IgD-negative memory B cell (primary cell): ENCODE measurements at regions not wholly inside any gene's neighbourhood (a gene's known extent, or its start where the extent isn't known, plus 50 kb on each side); places are given as distances from the start of the nearest gene placed in this dataset.

Source experiments
- H3K27ac Mint-ChIP-seq, 3 donors: one replicate each; pipeline ENCODE4 v1.8.0; 2020 to 2022; ENCODE audit warnings: mild to moderate bottlenecking in 3 of 3, mixed read lengths in 3 of 3, moderate library complexity in 1 of 3
- H3K27me3 Mint-ChIP-seq: one replicate; pipeline ENCODE4 v1.8.0; 2021; ENCODE audit warnings: mixed read lengths
- H3K36me3 Mint-ChIP-seq: one replicate; pipeline ENCODE4 v1.8.0; 2020; ENCODE audit warnings: mild to moderate bottlenecking, mixed read lengths
- H3K4me1 Mint-ChIP-seq, 3 donors: one replicate each; pipeline ENCODE4 v1.8.0; 2020 to 2022; ENCODE audit warnings: mixed read lengths in 3 of 3, mild to moderate bottlenecking in 1 of 3
- H3K4me3 Mint-ChIP-seq, 4 donors: one replicate each; pipeline ENCODE4 v1.8.0; 2020 to 2022; ENCODE audit warnings: mild to moderate bottlenecking in 4 of 4, mixed read lengths in 4 of 4, moderate library complexity in 3 of 4
- H3K9me3 Mint-ChIP-seq, 3 donors: one replicate each; pipeline ENCODE4 v1.8.0; 2020 to 2021; ENCODE audit warnings: mixed read lengths in 3 of 3, mild to moderate bottlenecking in 1 of 3

DNA sequence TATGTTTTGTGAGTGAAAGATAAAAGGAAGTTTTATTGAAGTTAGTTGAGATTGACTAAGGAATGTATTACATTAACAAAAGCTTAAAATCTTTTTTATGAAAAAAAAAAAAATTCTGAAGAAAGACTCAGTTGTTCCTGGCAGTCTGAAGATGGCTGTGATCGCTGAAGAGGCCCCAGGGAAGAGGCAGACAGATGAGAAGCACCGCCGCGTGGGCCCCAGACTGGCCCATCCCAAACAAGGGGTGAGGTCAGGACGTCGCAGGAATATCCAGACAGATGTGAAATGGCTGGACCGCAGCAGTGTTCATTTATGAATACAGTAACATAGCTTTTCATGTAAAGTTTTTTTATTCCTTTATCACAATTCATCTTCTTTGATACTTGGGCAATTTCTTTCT is 194.2 kb downstream of the TBXT start:
- no peaks in the 10 kb centered on the region for H3K36me3 Mint-ChIP-seq
- H3K4me1 Mint-ChIP-seq = peaks cover 0 to 4% (median 1%) of the 10 kb centered on the region in 3 donors
- no peaks in the 10 kb centered on the region for H3K9me3 Mint-ChIP-seq
- no peak overlapping the region for H3K4me3 Mint-ChIP-seq
- H3K27me3 Mint-ChIP-seq = peaks cover 5% of the 10 kb centered on the region
- H3K27ac Mint-ChIP-seq = no peak overlapping the region

DNA sequence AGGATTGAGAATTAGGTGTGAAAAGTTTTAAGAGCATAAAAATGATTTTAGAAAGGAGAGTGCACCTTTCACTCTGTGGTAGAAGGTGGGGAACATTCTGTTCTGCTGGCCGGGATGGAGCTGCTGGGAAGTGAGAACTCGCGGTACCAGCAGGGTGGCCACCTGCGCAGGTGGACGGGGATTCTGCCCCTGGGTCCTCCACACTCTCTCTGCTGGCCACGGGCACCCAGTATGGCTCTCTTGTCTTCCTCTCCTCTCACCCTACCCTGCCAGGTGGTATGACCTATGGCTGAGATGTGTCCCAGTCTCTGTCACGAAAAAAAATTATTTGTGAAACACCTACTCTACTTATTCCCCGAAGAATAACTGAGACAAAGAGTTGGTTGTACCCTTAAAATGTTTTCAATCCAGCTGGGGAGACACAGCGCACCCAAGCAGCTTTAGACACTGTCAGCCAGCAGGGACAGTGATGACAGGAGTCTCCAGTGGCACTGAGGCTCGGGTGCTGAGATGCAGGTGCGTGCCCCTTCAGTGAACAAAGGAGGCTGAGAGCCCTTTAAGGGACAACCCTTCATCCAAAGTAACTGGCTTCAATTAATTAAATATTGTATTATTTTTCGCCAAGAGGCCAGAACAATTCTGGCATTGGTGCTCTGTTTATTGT is 195.4 kb downstream of the TBXT start:
- H3K9me3 Mint-ChIP-seq = peaks cover 0 to 2% (median 0%) of the 10 kb centered on the region in 3 donors
- H3K27me3 Mint-ChIP-seq = peaks cover 5% of the 10 kb centered on the region
- no peaks in the 10 kb centered on the region for H3K36me3 Mint-ChIP-seq
- no peak overlapping the region for H3K27ac Mint-ChIP-seq
- H3K4me1 Mint-ChIP-seq = peaks cover 0 to 4% (median 1%) of the 10 kb centered on the region in 3 donors
- no peak overlapping the region for H3K4me3 Mint-ChIP-seq

DNA sequence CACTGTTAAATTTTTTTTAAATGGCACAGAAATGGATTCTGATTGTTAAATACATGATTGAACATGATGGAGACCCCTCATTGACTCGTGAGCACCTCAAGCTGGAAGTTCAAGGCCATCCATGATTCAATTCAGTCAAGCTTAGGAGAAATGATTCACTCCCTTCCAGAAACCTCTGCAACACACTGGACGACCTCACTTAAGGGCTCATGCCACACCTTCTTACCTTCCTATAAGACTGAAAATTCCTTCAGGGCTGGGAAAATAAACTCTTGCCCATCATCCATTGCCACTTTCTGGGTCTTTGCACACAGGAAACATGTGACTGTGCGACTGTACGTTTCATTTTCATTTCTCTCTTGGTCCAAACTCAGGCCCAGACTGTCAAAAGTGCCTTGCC is 196.4 kb downstream of the TBXT start:
- peaks cover 0 to 2% (median 0%) of the 10 kb centered on the region in 3 donors for H3K9me3 Mint-ChIP-seq
- peaks cover 2% of the 10 kb centered on the region for H3K27me3 Mint-ChIP-seq
- peaks cover 0 to 4% (median 1%) of the 10 kb centered on the region in 3 donors for H3K4me1 Mint-ChIP-seq
- no peaks in the 10 kb centered on the region for H3K36me3 Mint-ChIP-seq
- peak overlapping the region in 2 of 3 donors; percentile 5 to 35 for H3K27ac Mint-ChIP-seq
- H3K4me3 Mint-ChIP-seq = no peak overlapping the region

DNA sequence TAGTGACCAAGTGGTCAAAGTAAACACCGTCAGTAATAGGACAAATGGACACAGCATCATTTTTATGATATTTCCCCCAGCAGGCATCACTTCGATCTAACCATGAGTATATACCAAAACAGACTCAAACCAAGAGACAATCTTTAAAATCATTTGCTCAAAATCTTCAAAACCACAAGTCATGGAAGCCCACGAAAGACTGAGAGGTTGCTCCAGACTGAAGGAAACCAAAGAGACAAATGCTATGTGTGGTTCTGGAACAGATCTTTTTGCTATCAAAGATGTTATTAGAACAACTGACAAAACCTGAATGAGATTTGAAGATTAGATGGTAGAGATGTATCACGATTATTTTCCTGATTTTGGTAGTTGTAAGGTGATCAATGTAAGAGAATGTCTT is 197.7 kb downstream of the TBXT start:
- Mint-ChIP-seq H3K27me3 (peaks cover 2% of the 10 kb centered on the region), H3K4me3 (no peak overlapping the region), H3K36me3 (no peaks in the 10 kb centered on the region), H3K9me3 (peaks cover 0 to 2% (median 0%) of the 10 kb centered on the region in 3 donors), H3K27ac (no peak overlapping the region), H3K4me1 (peaks cover 0 to 4% (median 1%) of the 10 kb centered on the region in 3 donors)

DNA sequence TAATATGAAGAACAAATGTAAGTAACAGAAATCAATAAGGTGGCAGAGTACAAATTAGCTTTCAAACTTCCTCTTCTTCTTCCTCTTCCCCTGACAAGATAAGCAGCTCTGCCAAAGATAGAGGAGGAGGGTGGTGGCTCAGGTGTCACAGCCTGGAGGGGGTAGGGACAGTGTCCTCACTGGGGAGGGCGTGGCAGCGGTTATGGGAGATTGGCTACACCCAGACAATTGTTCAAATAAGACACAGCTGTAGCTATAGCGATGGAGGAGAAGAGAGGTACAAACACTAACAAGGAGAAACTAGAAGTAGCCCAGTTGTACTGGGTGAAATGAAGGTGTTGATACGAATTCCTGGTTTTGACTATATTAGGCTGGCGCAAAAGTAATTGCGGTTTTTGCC is 198.5 kb downstream of the TBXT start:
- H3K4me3 Mint-ChIP-seq = no peak overlapping the region
- peaks cover 2% of the 10 kb centered on the region for H3K27me3 Mint-ChIP-seq
- no peak overlapping the region for H3K27ac Mint-ChIP-seq
- H3K9me3 Mint-ChIP-seq = peaks cover 0 to 2% (median 0%) of the 10 kb centered on the region in 3 donors
- H3K4me1 Mint-ChIP-seq = peaks cover 0 to 4% (median 1%) of the 10 kb centered on the region in 3 donors
- H3K36me3 Mint-ChIP-seq = no peaks in the 10 kb centered on the region

DNA sequence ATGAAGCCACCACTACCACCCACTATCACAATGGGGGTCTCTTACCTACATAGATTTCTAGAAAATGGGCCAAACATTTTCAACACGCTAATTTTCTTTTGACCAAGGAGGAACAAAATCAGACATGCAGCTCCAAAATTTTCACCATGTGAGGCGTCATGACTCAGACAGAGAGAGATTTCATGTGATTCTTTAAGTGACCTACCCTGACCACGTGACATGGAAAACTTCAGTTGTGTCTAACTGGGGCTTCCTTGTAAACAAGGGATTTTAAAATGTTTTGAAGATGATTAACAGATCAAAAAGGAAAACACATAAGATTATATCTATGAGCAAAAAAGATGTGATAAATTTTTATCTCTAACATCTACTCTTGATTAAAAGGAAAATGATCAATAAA is 199.2 kb downstream of the TBXT start:
- Mint-ChIP-seq H3K27me3 (peaks cover 3% of the 10 kb centered on the region), H3K36me3 (no peaks in the 10 kb centered on the region), H3K9me3 (peaks cover 0 to 2% (median 0%) of the 10 kb centered on the region in 3 donors), H3K27ac (no peak overlapping the region), H3K4me3 (no peak overlapping the region), H3K4me1 (peaks cover 0 to 4% (median 1%) of the 10 kb centered on the region in 3 donors)

DNA sequence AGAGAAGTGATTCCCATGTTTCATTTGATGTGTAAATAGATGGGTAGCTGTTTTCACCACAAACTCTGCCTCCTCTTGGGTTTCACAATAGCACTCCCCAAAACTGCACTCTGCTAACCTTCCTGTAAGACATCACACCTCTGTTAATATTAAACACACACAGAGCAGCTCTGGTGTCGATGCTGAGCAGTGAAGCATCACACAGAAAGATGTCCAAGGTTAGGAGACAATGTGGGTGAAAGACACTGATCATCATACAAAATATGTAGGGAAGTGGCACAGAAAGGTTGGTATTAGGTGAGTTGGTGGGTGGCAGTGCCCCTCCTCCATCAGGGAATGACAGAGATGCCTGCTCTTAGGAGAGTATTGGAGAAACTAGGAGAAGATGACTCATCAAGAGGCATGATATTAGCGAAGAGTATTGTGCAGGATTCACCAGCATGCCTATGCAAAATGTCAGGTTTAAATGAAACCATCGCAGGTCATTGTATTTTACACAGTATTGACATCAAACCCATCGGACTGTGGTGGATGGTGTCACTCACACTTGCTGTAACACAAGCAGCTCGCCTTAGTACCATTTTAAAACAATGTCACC is 199.7 kb downstream of the TBXT start:
- H3K27me3 Mint-ChIP-seq = peaks cover 5% of the 10 kb centered on the region
- H3K4me3 Mint-ChIP-seq = no peak overlapping the region
- H3K4me1 Mint-ChIP-seq = peaks cover 0 to 4% (median 1%) of the 10 kb centered on the region in 3 donors
- H3K27ac Mint-ChIP-seq = no peak overlapping the region
- peaks cover 0 to 2% (median 0%) of the 10 kb centered on the region in 3 donors for H3K9me3 Mint-ChIP-seq
- no peaks in the 10 kb centered on the region for H3K36me3 Mint-ChIP-seq

DNA sequence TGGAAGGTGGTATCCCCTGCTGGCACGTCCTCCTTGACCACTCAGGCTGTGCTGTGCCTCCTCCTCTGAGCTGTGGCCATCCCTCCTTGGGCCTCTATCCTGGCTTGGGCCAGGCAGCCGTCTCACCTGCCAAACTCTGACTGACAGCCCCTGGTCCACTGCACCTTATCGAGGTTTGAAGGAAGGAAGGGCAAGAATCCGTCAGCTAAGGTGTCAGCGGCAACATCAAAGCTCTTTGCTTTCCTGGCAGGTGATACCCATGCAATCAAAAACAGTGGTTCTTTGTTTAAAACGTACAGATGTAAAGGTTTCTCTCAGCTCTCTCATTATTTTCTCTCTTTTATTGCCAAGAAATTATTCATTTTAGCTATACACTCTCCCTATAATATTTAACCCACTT is 203.9 kb downstream of the TBXT start:
- no peaks in the 10 kb centered on the region for H3K4me1 Mint-ChIP-seq
- no peak overlapping the region for H3K27ac Mint-ChIP-seq
- no peak overlapping the region for H3K4me3 Mint-ChIP-seq
- peaks cover 0 to 4% (median 0%) of the 10 kb centered on the region in 3 donors for H3K9me3 Mint-ChIP-seq
- H3K27me3 Mint-ChIP-seq = peaks cover 6% of the 10 kb centered on the region
- H3K36me3 Mint-ChIP-seq = no peaks in the 10 kb centered on the region

DNA sequence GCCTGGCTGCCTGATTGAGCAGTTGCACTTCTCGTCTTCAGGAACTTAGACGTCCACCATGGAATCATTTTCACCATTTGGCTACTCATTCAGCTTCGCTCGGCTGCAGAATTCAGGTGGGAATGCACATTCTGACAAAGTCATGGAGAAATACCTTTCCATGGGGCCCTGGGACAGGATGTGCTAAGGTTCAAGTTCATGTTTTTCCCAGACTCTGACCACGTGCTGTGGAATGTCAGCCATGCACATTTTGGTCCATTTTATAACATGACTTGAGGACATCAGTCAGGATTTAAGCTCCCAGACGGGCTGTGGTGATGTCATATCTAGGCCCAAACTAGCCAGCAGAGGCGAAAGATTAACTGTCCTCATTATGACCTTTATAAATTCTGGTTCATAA is 205.3 kb downstream of the TBXT start:
- Mint-ChIP-seq H3K9me3 (peaks cover 0 to 2% (median 1%) of the 10 kb centered on the region in 3 donors), H3K4me3 (no peak overlapping the region), H3K27ac (no peak overlapping the region), H3K4me1 (no peaks in the 10 kb centered on the region), H3K36me3 (no peaks in the 10 kb centered on the region), H3K27me3 (peaks cover 8% of the 10 kb centered on the region)

DNA sequence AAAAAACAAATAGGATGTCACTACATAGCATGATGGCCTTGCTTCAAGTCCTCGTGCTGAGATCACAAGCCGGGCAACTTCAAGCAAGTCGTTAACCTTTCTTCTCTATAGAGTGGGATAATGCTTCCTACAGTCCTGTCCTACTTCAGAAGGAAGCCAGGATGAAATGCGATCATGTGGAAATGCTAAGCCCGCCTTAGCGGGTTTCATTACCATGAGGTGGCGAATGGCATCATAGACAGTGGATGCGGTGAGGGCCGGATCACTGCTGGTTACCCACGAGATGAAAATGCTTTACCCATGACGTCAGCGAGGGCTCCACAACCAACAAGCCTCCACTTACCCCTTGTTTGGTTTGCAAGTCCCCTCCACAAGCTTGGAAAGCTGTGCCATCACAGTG is 206.4 kb downstream of the TBXT start:
- Mint-ChIP-seq H3K9me3 (peaks cover 0 to 2% (median 1%) of the 10 kb centered on the region in 3 donors), H3K36me3 (no peaks in the 10 kb centered on the region), H3K27me3 (peaks cover 7% of the 10 kb centered on the region), H3K27ac (no peak overlapping the region), H3K4me3 (no peak overlapping the region), H3K4me1 (no peaks in the 10 kb centered on the region)

DNA sequence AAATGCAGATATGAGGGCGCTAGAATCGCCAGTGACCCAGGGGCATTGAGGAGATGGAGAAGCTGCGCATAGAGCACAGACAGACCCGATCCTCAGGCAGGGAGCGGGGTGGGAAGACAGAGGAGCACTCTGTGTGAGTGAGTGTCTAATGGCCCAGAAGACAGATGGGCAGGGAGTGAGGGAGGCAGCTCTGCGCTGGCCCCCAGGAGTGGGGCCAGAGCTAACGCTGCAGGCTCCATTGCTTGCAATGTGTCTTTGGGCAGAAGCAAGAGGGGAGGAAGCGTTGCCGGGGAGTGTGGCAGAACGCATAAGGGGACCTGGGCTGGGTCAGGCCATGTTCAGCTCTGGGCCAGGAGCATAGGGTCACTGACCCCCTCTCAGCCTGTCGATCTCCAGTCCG is 207.0 kb downstream of the TBXT start:
- Mint-ChIP-seq H3K27me3 (peaks cover 6% of the 10 kb centered on the region), H3K36me3 (no peaks in the 10 kb centered on the region), H3K4me3 (no peak overlapping the region), H3K4me1 (no peaks in the 10 kb centered on the region), H3K9me3 (peaks cover 0 to 2% (median 1%) of the 10 kb centered on the region in 3 donors), H3K27ac (peak overlapping the region in 1 of 3 donors; percentile 48)

DNA sequence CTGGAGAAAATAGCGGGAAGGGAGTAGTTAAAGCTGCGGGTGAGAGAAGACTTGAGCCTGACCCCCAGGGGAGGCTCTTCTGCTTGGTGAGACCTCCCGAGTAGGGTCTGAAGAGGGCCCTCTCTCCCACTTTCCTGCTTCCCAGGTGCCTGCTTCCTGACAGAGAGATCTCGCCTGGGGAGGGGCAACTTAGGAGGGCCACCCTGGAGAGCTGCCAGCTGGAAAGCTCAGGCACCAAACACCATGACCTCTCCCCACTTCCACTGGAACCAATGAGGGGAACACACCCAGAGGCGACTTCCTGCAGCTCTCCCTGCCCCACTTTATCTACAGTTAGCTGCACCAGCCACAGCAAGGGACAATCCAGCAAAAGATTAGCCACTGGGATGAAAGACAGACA is 208.0 kb downstream of the TBXT start:
- no peaks in the 10 kb centered on the region for H3K36me3 Mint-ChIP-seq
- H3K4me3 Mint-ChIP-seq = peak overlapping the region in 1 of 4 donors; percentile 65
- no peaks in the 10 kb centered on the region for H3K4me1 Mint-ChIP-seq
- H3K9me3 Mint-ChIP-seq = peaks cover 1 to 4% (median 2%) of the 10 kb centered on the region in 3 donors
- no peak overlapping the region for H3K27ac Mint-ChIP-seq
- peaks cover 6% of the 10 kb centered on the region for H3K27me3 Mint-ChIP-seq

DNA sequence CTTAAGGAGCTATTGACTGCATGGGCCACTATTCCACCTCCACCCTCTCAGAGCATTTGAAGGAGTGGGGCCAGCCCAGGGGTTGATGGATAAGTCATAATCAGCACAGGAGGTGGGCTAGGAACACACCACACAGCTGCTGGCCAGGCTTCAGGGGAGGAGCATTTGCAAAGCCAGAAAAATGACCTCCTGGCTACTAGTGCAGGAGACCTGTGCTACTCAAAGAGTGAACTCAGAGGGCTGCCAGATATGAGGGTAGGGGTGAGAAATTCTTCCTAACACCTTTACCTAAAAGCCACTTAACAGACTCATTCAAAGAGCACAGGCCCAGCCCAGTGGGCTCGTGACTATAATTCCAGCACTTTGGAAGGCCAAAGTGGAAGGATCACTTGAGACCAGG is 210.8 kb downstream of the TBXT start:
- no peak overlapping the region for H3K27ac Mint-ChIP-seq
- no peaks in the 10 kb centered on the region for H3K4me1 Mint-ChIP-seq
- H3K27me3 Mint-ChIP-seq = peaks cover 3% of the 10 kb centered on the region
- H3K9me3 Mint-ChIP-seq = peaks cover 1 to 4% (median 2%) of the 10 kb centered on the region in 3 donors
- H3K36me3 Mint-ChIP-seq = no peaks in the 10 kb centered on the region
- H3K4me3 Mint-ChIP-seq = no peak overlapping the region

DNA sequence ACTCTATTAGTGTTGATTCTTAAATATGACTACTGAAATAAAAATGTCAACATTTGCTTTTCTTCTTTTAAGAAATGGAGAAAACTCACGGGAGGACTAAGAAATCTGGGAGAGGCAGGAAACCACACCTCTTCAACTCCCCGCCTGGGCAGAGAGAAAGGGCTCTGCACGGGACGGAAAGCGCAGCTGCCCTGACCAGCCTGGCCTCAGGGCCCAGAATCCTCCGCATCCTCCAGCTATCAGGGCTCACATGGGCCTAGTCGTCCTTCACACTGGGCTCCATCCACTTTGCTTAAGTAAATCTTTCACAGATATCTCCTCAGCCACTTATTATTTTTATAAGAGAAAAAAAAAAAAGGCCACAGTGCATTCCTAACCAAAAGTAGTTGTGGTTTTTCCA is 215.1 kb downstream of the TBXT start:
- Mint-ChIP-seq H3K4me1 (no peaks in the 10 kb centered on the region), H3K4me3 (no peak overlapping the region)

DNA sequence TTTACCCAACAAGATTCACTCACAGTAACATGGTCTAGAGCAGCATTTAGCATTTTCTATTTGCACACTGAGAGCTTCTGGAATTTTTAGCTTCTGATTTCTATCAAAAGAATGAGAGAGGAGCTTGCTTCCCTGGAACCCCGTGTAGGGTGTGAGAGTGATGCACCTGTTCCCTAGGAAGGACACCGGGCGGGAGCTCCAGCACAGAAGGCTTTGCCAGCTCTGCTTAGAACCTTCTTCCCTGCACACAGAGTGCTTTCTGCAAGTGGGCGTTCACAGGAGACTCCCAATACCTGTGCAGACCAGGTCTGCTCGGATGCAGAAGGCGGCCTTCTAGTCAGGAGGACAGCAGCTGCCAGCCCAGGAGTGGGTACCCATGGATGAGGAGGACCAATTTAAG is 217.3 kb downstream of the TBXT start:
- H3K4me1 Mint-ChIP-seq = no peaks in the 10 kb centered on the region
- peaks cover 4% of the 10 kb centered on the region for H3K27me3 Mint-ChIP-seq
- H3K27ac Mint-ChIP-seq = no peak overlapping the region
- no peak overlapping the region for H3K4me3 Mint-ChIP-seq
- H3K9me3 Mint-ChIP-seq = peaks cover 2 to 7% (median 2%) of the 10 kb centered on the region in 3 donors
- H3K36me3 Mint-ChIP-seq = no peaks in the 10 kb centered on the region

More for the DNA sequence above, 215.1 kb downstream of the TBXT start:
- no peak overlapping the region for H3K27ac Mint-ChIP-seq
- no peaks in the 10 kb centered on the region for H3K36me3 Mint-ChIP-seq
- peaks cover 4% of the 10 kb centered on the region for H3K27me3 Mint-ChIP-seq
- peaks cover 1 to 4% (median 2%) of the 10 kb centered on the region in 3 donors for H3K9me3 Mint-ChIP-seq

DNA sequence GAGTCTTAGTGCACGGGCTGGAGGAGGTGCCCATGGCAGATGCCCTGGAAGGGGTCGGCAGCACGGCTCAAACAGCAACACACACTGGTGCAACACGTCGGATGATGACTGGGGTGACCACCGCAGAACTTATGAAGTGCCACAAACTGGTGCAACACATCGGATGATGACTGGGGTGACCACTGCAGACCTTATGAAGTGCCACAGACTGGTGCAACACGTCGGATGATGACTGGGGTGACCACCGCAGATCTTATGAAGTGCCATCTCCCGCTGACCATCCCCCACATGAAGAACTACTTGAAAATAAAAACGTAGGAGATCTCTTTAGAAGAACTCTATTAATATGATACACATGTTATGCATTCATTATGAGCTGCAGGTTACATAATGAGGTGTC is 218.3 kb downstream of the TBXT start:
- Mint-ChIP-seq H3K4me3 (no peak overlapping the region), H3K27ac (no peak overlapping the region), H3K9me3 (peaks cover under 1 to 7% (median 2%) of the 10 kb centered on the region in 3 donors), H3K36me3 (no peaks in the 10 kb centered on the region), H3K27me3 (peaks cover 4% of the 10 kb centered on the region), H3K4me1 (no peaks in the 10 kb centered on the region)
